Astrocyte of the cerebellum (primary cell): ENCODE measurements at regions not wholly inside any gene's neighbourhood (a gene's known extent, or its start where the extent isn't known, plus 50 kb on each side); places are given as distances from the start of the nearest gene placed in this dataset.

Source experiments
- DNase-seq: peaks from one replicate; pipeline ENCODE4 v3.0.0-alpha.2; 2011; ENCODE audit warnings: low read depth
- H3K4me3 ChIP-seq: 2 replicates; pipeline ENCODE4 v1.5.1; 2011; ENCODE audit warnings: mild to moderate bottlenecking, low read depth, low read length, moderate library complexity
- CTCF ChIP-seq: IDR thresholded peaks from 2 replicates; pipeline ENCODE4 v1.5.1; 2012; ENCODE audit warnings: low read length, low read depth, moderate library complexity, mild to moderate bottlenecking; ENCODE audit errors: missing control alignments
- in situ Hi-C: cut with HindIII; loops from 2 replicates; pipeline ENCODE4 v1.10.0; 2017; ENCODE audit warnings: low sequenced_read_pairs

- H3K4me3 ChIP-seq: no peak overlapping the region
- TF ChIP-seq CTCF: no peak
- in situ Hi-C loops: no loop called here
- peak; percentile 20 for DNase-seq
Observed at GRCh38 chr12:91662021-91662420, 479.4 kb upstream of the DCN start.

- in situ Hi-C loops: no loop called here
- DNase-seq: no peak
- TF ChIP-seq CTCF: no peak
- no peak overlapping the region for H3K4me3 ChIP-seq
Observed at GRCh38 chr12:91657032-91657431, 474.4 kb upstream of the DCN start.

- in situ Hi-C loops: no loop called here
Observed at GRCh38 chr12:91655966-91656365, 473.3 kb upstream of the DCN start.

GRCh38 chr12:91654087-91654486 lies 471.5 kb upstream of the DCN start:
- H3K4me3 ChIP-seq: no peak overlapping the region
- no peak for DNase-seq
- no peak for TF ChIP-seq CTCF
- in situ Hi-C loops: no loop called here

More at GRCh38 chr12:91655966-91656365, 473.3 kb upstream of the DCN start:
- no peak for TF ChIP-seq CTCF
- H3K4me3 ChIP-seq: no peak overlapping the region
- no peak for DNase-seq

GRCh38 chr12:91651728-91652127 lies 469.1 kb upstream of the DCN start:
- H3K4me3 ChIP-seq: no peak overlapping the region
- in situ Hi-C loops: no loop called here
- no peak for DNase-seq
- TF ChIP-seq CTCF: no peak

GRCh38 chr12:91643763-91644162 lies 461.1 kb upstream of the DCN start:
- H3K4me3 ChIP-seq: no peak overlapping the region
- no peak for DNase-seq
- in situ Hi-C loops: no loop called here
- TF ChIP-seq CTCF: no peak

- no peak for TF ChIP-seq CTCF
- in situ Hi-C loops: no loop called here
Observed at GRCh38 chr12:91640021-91640420, 457.4 kb upstream of the DCN start.

More at GRCh38 chr12:91640021-91640420, 457.4 kb upstream of the DCN start:
- no peak overlapping the region for H3K4me3 ChIP-seq
- no peak for DNase-seq
